Panc1 (cell line): ENCODE measurements at regions not wholly inside any gene's neighbourhood (a gene's known extent, or its start where the extent isn't known, plus 50 kb on each side); places are given as distances from the start of the nearest gene placed in this dataset.

ENCODE experiments used
- ATAC-seq: fragments of 200-7000 bp; cut with Tn5 transposase; 2 replicates; pipeline ENCODE4 v1.9.1; 2020; ENCODE audit warnings: mild to moderate bottlenecking, moderate library complexity
- BruUV-seq: library from RNA; stranded (reverse); fragments of 400-500 nt; replicated peaks from 2 replicates; lab custom pipeline; 2021; lab: Mats Ljungman, UMichigan
- CTCF ChIA-PET: fragments of 300-600 bp; sonication (Branson Sonifier 250); formaldehyde crosslinking; loops from one replicate; lab custom pipeline; 2022; ENCODE audit warnings: antibody characterized with exemption; lab: Charles Lee
- POLR2A ChIA-PET: fragments of 300-600 bp; sonication (Branson Sonifier 250); formaldehyde crosslinking; loops from one replicate; lab custom pipeline; 2022; ENCODE audit warnings: antibody characterized with exemption; lab: Charles Lee
- DNase-seq: peaks from one replicate; pipeline ENCODE4 v3.0.0-alpha.2; 2010; ENCODE audit warnings: low read depth, low spot score
- H3K27ac ChIP-seq: 2 replicates; pipeline ENCODE4 v1.5.1; 2011; ENCODE audit warnings: mild to moderate bottlenecking, low read length, inconsistent platforms
- H3K27me3 ChIP-seq: fragments of 200-500 bp; sonication (Bioruptor generic); 2 replicates; pipeline ENCODE4 v1.6.0; 2014; ENCODE audit warnings: low read length, inconsistent platforms; ENCODE audit not compliant: control insufficient read depth, insufficient read depth
- H3K36me3 ChIP-seq: fragments of 200-500 bp; sonication (Bioruptor generic); 2 replicates; pipeline ENCODE4 v1.5.1; 2014; ENCODE audit warnings: inconsistent platforms, mild to moderate bottlenecking, low read length, moderate library complexity; ENCODE audit not compliant: control insufficient read depth, insufficient read depth
- H3K4me1 ChIP-seq: 2 replicates; pipeline ENCODE4 v1.5.1; 2011; ENCODE audit warnings: inconsistent platforms, mild to moderate bottlenecking, low read length, moderate library complexity; ENCODE audit not compliant: control insufficient read depth, insufficient read depth
- H3K4me3 ChIP-seq, 2 experiments: 2 replicates each; pipeline ENCODE4 v1.5.1; 2011 to 2012; ENCODE audit warnings: low read depth in 2 of 2, low read length in 2 of 2, mild to moderate bottlenecking in 2 of 2, inconsistent platforms in 1 of 2, moderate library complexity in 1 of 2
- H3K9me3 ChIP-seq: fragments of 200-500 bp; sonication (Bioruptor generic); 2 replicates; pipeline ENCODE4 v1.5.1; 2014; ENCODE audit warnings: low read depth, mild to moderate bottlenecking, inconsistent platforms, low read length, moderate library complexity; ENCODE audit not compliant: control insufficient read depth, insufficient read depth
- CTCF ChIP-seq: fragments of 450-650 bp; IDR thresholded peaks from 2 replicates; pipeline ENCODE4 v1.5.1; 2017; ENCODE audit warnings: mild to moderate bottlenecking
- POLR2AphosphoS5 ChIP-seq: IDR thresholded peaks from 2 replicates; pipeline ENCODE4 v1.6.1; 2012; ENCODE audit warnings: mild to moderate bottlenecking, low read depth, low read length, moderate library complexity
- REST ChIP-seq, 2 experiments: IDR thresholded peaks; 2 replicates each; pipeline ENCODE4 v1.6.1; 2011 to 2012; ENCODE audit warnings: low read depth in 2 of 2, control low read depth in 1 of 2, low read length in 1 of 2, mild to moderate bottlenecking in 1 of 2, moderate library complexity in 1 of 2; ENCODE audit not compliant: insufficient read depth in 1 of 2
- SIN3A ChIP-seq: IDR thresholded peaks from 2 replicates; pipeline ENCODE4 v1.6.1; 2012; ENCODE audit warnings: low read depth, mild to moderate bottlenecking, low read length, moderate library complexity, borderline replicate concordance; ENCODE audit not compliant: insufficient read depth
- TCF7L2 ChIP-seq: IDR thresholded peaks from 2 replicates; pipeline ENCODE4 v1.6.1; 2011; ENCODE audit warnings: mild to moderate bottlenecking, low read depth, low read length, inconsistent platforms
- in situ Hi-C: cut with HindIII; loops from 2 replicates; pipeline ENCODE4 v1.10.0; 2016; ENCODE audit warnings: low sequenced_read_pairs, low pct_unique_long_range_greater_than_20kb
- intact Hi-C: fragments of 100-400 bp; cut with micrococcal nuclease; formaldehyde crosslinking; loops from one replicate; pipeline ENCODE4 v1.10.0; 2022; ENCODE audit not compliant: unreplicated experiment

GRCh38 chr14:97224016-97224415 is 426.8 kb downstream of the VRK1 start:
- intact Hi-C loops (no loop called here), in situ Hi-C loops (no loop called here)
- TF ChIP-seq SIN3A (no peak), TCF7L2 (no peak), CTCF (no peak)
- no peaks in the 10 kb centered on the region for H3K9me3 ChIP-seq
- no peak overlapping the region for H3K4me3 ChIP-seq
- DNase-seq (no peak), ATAC-seq (no peak)
- BruUV-seq = no TSS peak
- no peaks in the 10 kb centered on the region for H3K27me3 ChIP-seq
- H3K27ac ChIP-seq = no peak overlapping the region
- ChIA-PET CTCF (no interaction called here), POLR2A (no interaction called here)
- H3K4me1 ChIP-seq = no peaks in the 10 kb centered on the region
- no peaks in the 10 kb centered on the region for H3K36me3 ChIP-seq

GRCh38 chr14:97230051-97230450 is 432.9 kb downstream of the VRK1 start:
- in situ Hi-C loops (no loop called here), intact Hi-C loops (no loop called here)
- H3K4me3 ChIP-seq = no peak overlapping the region
- no peaks in the 10 kb centered on the region for H3K9me3 ChIP-seq
- DNase-seq (no peak), ATAC-seq (no peak)
- no peak overlapping the region for H3K27ac ChIP-seq
- H3K4me1 ChIP-seq = no peaks in the 10 kb centered on the region
- CTCF ChIA-PET = no interaction called here
- POLR2A ChIA-PET = no interaction called here
- no TSS peak for BruUV-seq
- H3K27me3 ChIP-seq = no peaks in the 10 kb centered on the region; the same call in 1 of the 2 replicates
- H3K36me3 ChIP-seq = no peaks in the 10 kb centered on the region
- no peak for TF ChIP-seq SIN3A

- in situ Hi-C loops (no loop called here), intact Hi-C loops (no loop called here)
- ChIA-PET CTCF (no interaction called here), POLR2A (no interaction called here)
- Histone ChIP-seq H3K27ac (no peak overlapping the region), H3K9me3 (no peaks in the 10 kb centered on the region), H3K27me3 (no peaks in the 10 kb centered on the region; the same call in 1 of the 2 replicates), H3K4me1 (no peaks in the 10 kb centered on the region), H3K4me3 (no peak overlapping the region), H3K36me3 (no peaks in the 10 kb centered on the region)
- no peak for DNase-seq
- no peak for TF ChIP-seq SIN3A
- TF ChIP-seq TCF7L2 = no peak
- no peak for TF ChIP-seq REST (IDR thresholded peaks at IDR 0.05; ENCODE audit: insufficient read depth in 1 of 2, low read depth in 2 of 2, low read length in 1 of 2)
- TF ChIP-seq POLR2AphosphoS5 = no peak
- no peak for TF ChIP-seq CTCF
- no peak for ATAC-seq
- BruUV-seq = no TSS peak
Observed at GRCh38 chr14:97233319-97233985, 436.3 kb downstream of the VRK1 start.
